ENCODE measurements at regions not wholly inside any gene's neighbourhood (a gene's known extent, or its start where the extent isn't known, plus 50 kb on each side); places are given as distances from the start of the nearest gene placed in this dataset.
"Not testable (repeated sequence)": the region's sequence is repeated elsewhere in the genome, so short reads cannot be mapped to it uniquely, and the experiment has no call there.

DNA sequence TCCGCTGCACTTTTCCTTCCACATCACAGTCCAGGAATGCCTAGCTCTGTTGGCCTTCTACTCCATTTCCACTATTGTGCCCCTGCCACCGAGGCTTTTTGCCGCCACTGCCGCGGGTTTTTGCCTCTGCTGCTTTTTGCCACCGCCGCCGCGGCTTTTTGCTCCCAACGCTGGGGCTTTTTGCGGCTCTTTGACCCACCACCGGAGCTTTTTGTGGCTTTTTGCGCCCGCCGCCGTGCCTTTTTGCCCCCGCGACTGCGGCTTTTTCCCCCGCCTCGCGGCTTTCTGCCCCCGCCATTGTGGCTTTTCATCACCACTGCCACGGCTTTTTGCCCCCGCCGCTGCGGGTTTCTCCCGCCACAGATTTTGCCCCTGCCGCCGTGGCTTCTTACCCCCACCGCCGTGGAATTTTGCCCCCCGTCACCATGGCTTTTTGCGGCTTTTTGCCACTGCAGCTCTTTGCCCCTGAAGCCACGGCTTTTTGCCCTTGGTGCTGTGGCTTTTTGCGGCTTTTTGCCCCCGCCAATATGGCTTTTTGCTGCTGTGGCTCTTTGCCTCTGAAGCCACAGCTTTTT is 2798.7 kb upstream of the TEKT4 start:
- DNase-seq = peak in 1 of 5 donors; percentile 6

DNA sequence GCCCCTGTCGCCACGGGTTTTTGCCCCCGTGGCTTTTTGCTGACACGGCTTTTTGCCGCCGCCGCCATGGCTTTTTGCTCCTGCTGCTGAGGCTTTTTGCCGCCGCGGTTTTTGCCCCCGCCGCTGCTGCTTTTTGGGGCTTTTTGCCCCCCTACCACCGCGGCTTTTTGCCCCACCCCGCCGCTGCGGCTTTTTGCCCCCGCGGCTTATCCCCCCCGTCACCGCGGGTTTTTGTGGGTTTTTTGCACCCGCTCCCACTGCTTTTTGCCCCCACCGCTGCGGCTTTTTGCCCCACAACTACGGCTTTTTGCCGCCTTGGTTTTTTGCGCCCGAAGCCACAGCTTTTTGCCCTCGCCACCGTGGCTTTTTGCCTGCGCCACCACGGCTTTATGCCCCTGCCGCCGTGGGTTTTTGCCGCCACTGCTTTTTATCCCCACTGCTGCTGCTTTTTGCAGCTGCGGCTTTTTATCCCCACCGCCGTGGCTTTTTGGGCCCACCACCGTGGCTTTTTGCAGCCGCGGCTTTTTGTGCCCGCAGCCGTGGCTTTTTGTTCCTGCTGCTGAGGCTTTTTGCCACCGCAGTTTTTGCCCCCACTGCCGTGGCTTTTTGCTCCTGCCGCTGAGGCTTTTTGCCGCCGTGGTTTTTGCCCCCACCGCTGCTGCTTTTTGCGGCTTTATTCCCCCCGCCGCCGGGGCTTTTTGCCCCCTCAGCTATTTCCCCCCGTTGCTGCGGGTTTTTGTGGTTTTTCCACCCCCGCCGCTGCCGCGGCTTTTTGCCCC is 2798.0 kb upstream of the TEKT4 start:
- DNase-seq = peak in 1 of 5 donors; percentile 3

DNA sequence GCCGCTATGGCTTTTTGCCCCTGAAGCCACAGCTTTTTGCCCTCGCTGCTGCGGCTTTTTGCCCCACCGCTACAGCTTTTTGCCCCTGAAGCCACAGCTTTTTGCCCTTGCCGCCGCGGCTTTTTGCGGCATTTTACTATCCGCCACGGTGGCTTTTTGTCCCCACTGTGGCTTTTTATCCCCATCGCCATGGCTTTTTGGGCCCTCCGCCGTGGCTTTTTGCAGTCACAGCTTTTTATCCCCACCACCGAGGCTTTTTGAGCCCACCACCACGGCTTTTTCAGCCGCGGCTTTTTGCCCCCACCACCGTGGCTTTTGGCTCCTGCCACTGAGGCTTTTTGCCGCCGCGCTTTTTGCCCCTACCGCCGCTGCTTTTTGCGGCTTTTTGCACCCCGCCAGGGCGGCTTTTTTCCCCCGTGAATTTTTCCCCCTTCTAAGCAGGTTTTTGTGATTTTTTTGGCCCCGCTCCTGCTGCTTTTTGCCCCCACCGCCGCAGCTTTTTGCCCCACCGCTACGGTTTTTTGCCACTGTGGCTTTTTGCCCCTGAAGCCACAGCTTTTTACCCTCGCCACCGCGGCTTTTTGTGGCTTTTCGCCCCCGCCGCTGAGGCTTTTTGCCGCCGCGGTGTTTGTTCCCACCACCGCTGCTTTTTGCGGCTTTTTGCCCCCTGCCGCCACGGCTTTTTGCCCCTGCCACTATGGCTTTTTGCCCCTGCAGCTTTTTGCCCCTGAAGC is 2797.2 kb upstream of the TEKT4 start:
- peak in 1 of 5 donors; percentile 3 for DNase-seq

DNA sequence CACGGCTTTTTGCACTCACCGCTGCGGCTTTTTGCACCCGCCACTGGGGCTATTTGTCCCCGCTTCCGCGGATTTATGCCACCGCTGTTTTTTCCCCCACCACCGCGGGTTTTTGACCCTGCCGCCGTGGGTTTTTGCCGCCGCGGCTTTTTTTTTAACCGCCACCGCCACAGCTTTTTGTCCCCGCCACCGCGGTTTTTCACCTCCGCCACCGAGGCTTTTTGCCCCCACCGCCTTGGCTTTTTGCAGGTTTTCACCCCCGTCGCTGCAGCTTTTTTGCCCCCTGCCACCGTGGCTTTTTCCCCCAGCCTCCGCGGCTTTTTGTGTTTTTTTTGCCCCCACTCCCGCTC is 2796.7 kb upstream of the TEKT4 start:
- no peak for DNase-seq

DNA sequence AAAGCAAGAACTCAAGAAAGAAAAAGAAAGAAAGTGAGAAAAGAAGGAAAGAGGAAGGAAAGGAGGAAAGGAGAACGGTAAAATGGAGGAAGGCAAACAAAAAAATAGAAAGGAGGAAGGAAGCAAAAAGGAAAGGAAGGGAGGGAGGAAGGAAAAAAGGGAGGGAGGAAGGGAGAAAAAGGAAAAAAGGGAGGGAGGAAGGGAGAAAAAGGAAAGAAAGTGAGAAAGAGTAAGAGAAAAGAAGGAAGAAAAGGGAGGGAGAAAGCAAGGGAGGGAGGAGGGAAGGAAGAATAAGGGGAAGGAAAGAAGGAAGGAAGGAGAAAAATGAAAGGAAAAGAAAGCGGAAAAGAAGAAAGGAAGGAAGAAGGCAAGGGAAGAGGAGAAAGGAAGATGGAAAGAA is 2795.9 kb upstream of the TEKT4 start:
- not testable (repeated sequence) for DNase-seq
